GM12864 (cell line): ENCODE measurements at regions not wholly inside any gene's neighbourhood (a gene's known extent, or its start where the extent isn't known, plus 50 kb on each side); places are given as distances from the start of the nearest gene placed in this dataset.
"Not testable (repeated sequence)": the region's sequence is repeated elsewhere in the genome, so short reads cannot be mapped to it uniquely, and the experiment has no call there.

ENCODE experiments used
- DNase-seq: peaks from one replicate; pipeline ENCODE4 v3.0.0-alpha.2; 2011; ENCODE audit warnings: low read depth
- H3K4me3 ChIP-seq: 2 replicates; pipeline ENCODE4 v1.5.1; 2011; ENCODE audit warnings: mild to moderate bottlenecking, low read depth, low read length, control low read depth
- CTCF ChIP-seq: IDR thresholded peaks from 2 replicates; pipeline ENCODE4 v1.5.1; 2011; ENCODE audit warnings: low read depth, mild to moderate bottlenecking, moderate library complexity, low read length, control low read depth, inconsistent platforms; ENCODE audit errors: missing control alignments

GRCh38 chr15:25170113-25170731 lies 215.4 kb downstream of the SNRPN start:
- DNase-seq: no peak
- TF ChIP-seq CTCF: no peak
- no peak overlapping the region for H3K4me3 ChIP-seq

DNA sequence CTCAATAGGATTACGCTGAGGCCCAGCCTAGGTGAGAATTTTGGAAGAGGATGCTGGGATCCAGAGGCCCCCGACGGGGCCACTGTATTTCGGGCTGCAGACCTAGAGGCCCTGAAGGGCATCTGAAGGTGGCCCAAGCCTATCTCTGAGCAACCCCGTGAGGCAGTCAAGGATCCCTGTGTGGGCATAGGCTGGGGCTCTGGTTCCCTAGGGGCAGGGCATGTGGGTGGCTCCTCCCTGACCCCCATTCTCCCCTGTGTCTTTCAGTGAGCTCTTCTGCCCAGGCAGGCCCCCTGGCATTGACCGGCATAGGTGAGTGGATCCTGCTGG lies 216.0 kb downstream of the SNRPN start:
- TF ChIP-seq CTCF: no peak
- DNase-seq: no peak
- H3K4me3 ChIP-seq: no peak overlapping the region

DNA sequence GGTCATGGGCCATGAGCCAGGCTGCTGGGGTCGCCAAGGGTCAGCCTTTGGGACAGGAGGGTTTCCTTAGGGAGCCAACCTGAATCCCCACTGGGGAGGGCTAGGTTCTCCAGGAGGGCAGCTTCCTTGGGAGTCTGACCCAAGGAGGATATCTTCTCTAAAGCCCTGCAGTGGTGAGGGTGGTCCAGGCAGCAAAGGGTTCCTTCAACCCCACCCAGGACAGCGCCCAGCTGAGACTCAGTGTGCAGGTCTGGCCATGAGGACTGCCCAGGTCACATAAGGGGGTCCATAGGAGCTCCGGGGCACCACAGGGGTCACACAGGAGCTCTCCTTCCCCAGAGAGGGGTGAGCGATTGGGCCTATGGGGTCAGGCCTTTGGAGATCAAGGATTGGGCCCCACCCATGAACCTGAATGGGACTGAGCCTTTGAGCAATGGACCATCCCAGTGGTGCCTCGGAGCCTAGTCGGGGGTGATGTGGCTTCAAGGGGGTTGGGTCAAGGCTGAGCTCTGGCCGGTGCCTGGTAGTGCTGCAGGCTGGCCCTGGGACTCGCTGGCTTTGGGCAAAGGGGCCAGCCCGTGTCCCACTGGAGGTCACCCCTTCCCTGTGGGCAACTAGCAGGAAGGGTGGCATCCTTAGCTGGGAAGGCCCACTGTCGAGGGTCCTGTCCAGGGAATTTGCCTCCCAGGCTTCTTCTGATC lies 216.5 kb downstream of the SNRPN start:
- no peak for DNase-seq
- TF ChIP-seq CTCF: no peak
- H3K4me3 ChIP-seq: no peak overlapping the region

- no peak for DNase-seq
- no peak overlapping the region for H3K4me3 ChIP-seq
- TF ChIP-seq CTCF: no peak
Observed at GRCh38 chr15:25171856-25172687, 217.3 kb downstream of the SNRPN start.

DNA sequence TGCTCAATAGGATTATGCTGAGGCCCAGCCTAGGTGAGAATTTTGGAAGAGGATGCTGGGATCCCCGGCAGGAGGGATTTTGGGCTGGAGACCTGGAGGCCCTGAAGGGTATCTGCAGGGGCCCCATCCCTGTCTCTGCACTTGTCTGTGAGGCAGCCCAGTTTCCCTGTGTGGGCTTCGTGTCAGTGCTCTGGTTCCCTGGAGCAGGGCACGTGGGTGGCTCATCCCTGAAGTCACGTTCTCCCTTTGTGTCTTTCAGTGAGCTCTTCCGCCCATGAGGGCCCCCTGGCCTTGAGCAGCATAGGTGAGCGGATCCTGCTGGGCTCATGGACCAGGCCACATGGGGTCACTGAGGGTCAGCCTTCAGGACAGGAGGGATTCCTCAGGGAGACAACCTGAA lies 217.9 kb downstream of the SNRPN start:
- no peak for DNase-seq
- TF ChIP-seq CTCF: no peak
- H3K4me3 ChIP-seq: no peak overlapping the region

GRCh38 chr15:25173241-25174028 lies 218.6 kb downstream of the SNRPN start:
- no peak overlapping the region for H3K4me3 ChIP-seq
- no peak for TF ChIP-seq CTCF

DNA sequence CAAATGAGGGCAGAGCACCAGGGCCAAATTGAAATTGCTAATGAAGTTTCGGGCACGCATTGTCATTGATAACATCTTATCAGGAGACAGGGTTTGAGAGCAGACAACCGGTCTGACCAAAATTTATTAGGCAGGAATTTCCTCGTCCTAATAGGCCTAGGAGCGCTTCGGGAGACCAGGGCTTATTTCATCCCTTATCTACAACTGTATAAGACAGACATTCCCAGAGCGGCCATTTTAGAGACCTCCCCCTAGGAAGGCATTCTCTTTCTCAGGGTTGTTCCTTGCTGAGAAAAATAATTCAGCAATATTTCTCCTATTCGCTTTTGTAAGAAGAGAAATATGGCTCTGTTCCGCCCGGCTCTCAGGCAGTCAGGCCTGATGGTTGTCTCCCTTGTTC lies 219.4 kb downstream of the SNRPN start:
- not testable (repeated sequence) for DNase-seq, H3K4me3 ChIP-seq

More at GRCh38 chr15:25173241-25174028, 218.6 kb downstream of the SNRPN start:
- no peak for DNase-seq
